AG10803 (cell line): ENCODE measurements at regions not wholly inside any gene's neighbourhood (a gene's known extent, or its start where the extent isn't known, plus 50 kb on each side); places are given as distances from the start of the nearest gene placed in this dataset.
"Not testable (repeated sequence)": the region's sequence is repeated elsewhere in the genome, so short reads cannot be mapped to it uniquely, and the experiment has no call there.

ENCODE experiments used
- DNase-seq: peaks from one replicate; pipeline ENCODE4 v3.0.0; 2010; ENCODE audit warnings: low read depth
- H3K4me3 ChIP-seq: 2 replicates; pipeline ENCODE4 v1.5.1; 2011; ENCODE audit warnings: mild to moderate bottlenecking, low read length, control low read depth
- CTCF ChIP-seq: conservative IDR thresholded peaks from 2 replicates; pipeline ENCODE4 v1.5.1; 2011; ENCODE audit warnings: mild to moderate bottlenecking, low read length, control low read depth, inconsistent platforms

- TF ChIP-seq CTCF: no peak
- no peak for DNase-seq
- H3K4me3 ChIP-seq: no peak overlapping the region
These were observed 88.0 kb upstream of the TMEM229A start for GRCh38 chr7:124120911-124121310.

- no peak overlapping the region for H3K4me3 ChIP-seq
These were observed 80.2 kb upstream of the TMEM229A start for GRCh38 chr7:124113045-124113444.

GRCh38 chr7:124106575-124106974 is 73.7 kb upstream of the TMEM229A start:
- TF ChIP-seq CTCF: no peak
- no peak overlapping the region for H3K4me3 ChIP-seq
- DNase-seq: no peak

More at GRCh38 chr7:124113045-124113444, 80.2 kb upstream of the TMEM229A start:
- TF ChIP-seq CTCF: no peak
- DNase-seq: no peak

GRCh38 chr7:124101173-124101768 is 68.4 kb upstream of the TMEM229A start:
- no peak overlapping the region for H3K4me3 ChIP-seq
- no peak; the same call in 1 of the 2 replicates for TF ChIP-seq CTCF
- no peak for DNase-seq

- no peak for DNase-seq
- TF ChIP-seq CTCF: no peak
- H3K4me3 ChIP-seq: no peak overlapping the region
These were observed 67.3 kb upstream of the TMEM229A start for GRCh38 chr7:124100190-124100589.

- H3K4me3 ChIP-seq, DNase-seq: not testable (repeated sequence)
These were observed 66.7 kb upstream of the TMEM229A start for GRCh38 chr7:124099585-124099984.

- DNase-seq: no peak
- no peak for TF ChIP-seq CTCF
- H3K4me3 ChIP-seq: no peak overlapping the region
These were observed 56.8 kb upstream of the TMEM229A start for GRCh38 chr7:124089621-124090020.

GRCh38 chr7:124088590-124088989 is 55.7 kb upstream of the TMEM229A start:
- no peak for TF ChIP-seq CTCF
- no peak overlapping the region for H3K4me3 ChIP-seq
- no peak for DNase-seq
